ENCODE measurements at regions not wholly inside any gene's neighbourhood (a gene's known extent, or its start where the extent isn't known, plus 50 kb on each side); places are given as distances from the start of the nearest gene placed in this dataset.

- Mint-ChIP-seq H3K4me3 (no peak overlapping the region), H3K4me1 (peaks cover 7% of the 10 kb centered on the region), H3K36me3 (no peaks in the 10 kb centered on the region), H3K27me3 (peaks cover 12% of the 10 kb centered on the region), H3K27ac (no peak overlapping the region), H3K9me3 (no peaks in the 10 kb centered on the region)
- DNase-seq (ENCODE audit: low spot score in 2 of 2) (no peak), ATAC-seq (ENCODE audit: low read depth) (no peak)
Measured at GRCh38 chr22:48496226-48496845, 1331.3 kb downstream of the BRD1 start.

GRCh38 chr22:48495751-48496080 is 1332.0 kb downstream of the BRD1 start:
- Mint-ChIP-seq H3K4me3 (no peak overlapping the region), H3K4me1 (peaks cover 7% of the 10 kb centered on the region), H3K27me3 (peaks cover 12% of the 10 kb centered on the region), H3K9me3 (no peaks in the 10 kb centered on the region), H3K27ac (no peak overlapping the region), H3K36me3 (no peaks in the 10 kb centered on the region)
- no peak for DNase-seq (ENCODE audit: low spot score in 2 of 2)
- no peak for ATAC-seq (ENCODE audit: low read depth)

- no peaks in the 10 kb centered on the region for H3K9me3 Mint-ChIP-seq
- H3K27me3 Mint-ChIP-seq = peaks cover 13% of the 10 kb centered on the region
- no peak for DNase-seq (ENCODE audit: low spot score in 2 of 2)
Measured at GRCh38 chr22:48494968-48495750, 1332.5 kb downstream of the BRD1 start.

GRCh38 chr22:48494256-48494967 is 1333.3 kb downstream of the BRD1 start:
- no peak for ATAC-seq (ENCODE audit: low read depth)
- no peak for DNase-seq (ENCODE audit: low spot score in 2 of 2)
- H3K9me3 Mint-ChIP-seq = no peaks in the 10 kb centered on the region
- no peak overlapping the region for H3K27ac Mint-ChIP-seq
- H3K27me3 Mint-ChIP-seq = peaks cover 13% of the 10 kb centered on the region
- H3K4me3 Mint-ChIP-seq = no peak overlapping the region
- H3K4me1 Mint-ChIP-seq = peaks cover 7% of the 10 kb centered on the region
- H3K36me3 Mint-ChIP-seq = no peaks in the 10 kb centered on the region

More at GRCh38 chr22:48494968-48495750, 1332.5 kb downstream of the BRD1 start:
- ATAC-seq (ENCODE audit: low read depth) = no peak
- no peaks in the 10 kb centered on the region for H3K36me3 Mint-ChIP-seq
- peaks cover 7% of the 10 kb centered on the region for H3K4me1 Mint-ChIP-seq
- H3K4me3 Mint-ChIP-seq = no peak overlapping the region
- H3K27ac Mint-ChIP-seq = no peak overlapping the region

- Mint-ChIP-seq H3K9me3 (no peaks in the 10 kb centered on the region), H3K27ac (no peak overlapping the region), H3K4me3 (no peak overlapping the region), H3K4me1 (peaks cover 7% of the 10 kb centered on the region), H3K36me3 (no peaks in the 10 kb centered on the region), H3K27me3 (peaks cover 13% of the 10 kb centered on the region)
- DNase-seq (ENCODE audit: low spot score in 2 of 2) = no peak
- no peak for ATAC-seq (ENCODE audit: low read depth)
Measured at GRCh38 chr22:48493733-48494132, 1333.9 kb downstream of the BRD1 start.

GRCh38 chr22:48492366-48493320 is 1335.0 kb downstream of the BRD1 start:
- Mint-ChIP-seq H3K4me3 (no peak overlapping the region), H3K9me3 (no peaks in the 10 kb centered on the region), H3K4me1 (peaks cover 7% of the 10 kb centered on the region), H3K36me3 (no peaks in the 10 kb centered on the region), H3K27ac (no peak overlapping the region), H3K27me3 (peaks cover 23% of the 10 kb centered on the region)
- DNase-seq (ENCODE audit: low spot score in 2 of 2) (peak; percentile 35 to 42), ATAC-seq (ENCODE audit: low read depth) (peak; percentile 60)

GRCh38 chr22:48491451-48491941 is 1336.2 kb downstream of the BRD1 start:
- H3K4me1 Mint-ChIP-seq = peaks cover 7% of the 10 kb centered on the region
- H3K36me3 Mint-ChIP-seq = no peaks in the 10 kb centered on the region
- H3K27ac Mint-ChIP-seq = no peak overlapping the region
- no peak for ATAC-seq (ENCODE audit: low read depth)
- no peak for DNase-seq (ENCODE audit: low spot score in 2 of 2)
- H3K27me3 Mint-ChIP-seq = peaks cover 25% of the 10 kb centered on the region
- H3K4me3 Mint-ChIP-seq = no peak overlapping the region
- H3K9me3 Mint-ChIP-seq = no peaks in the 10 kb centered on the region

- no peaks in the 10 kb centered on the region for H3K9me3 Mint-ChIP-seq
- no peaks in the 10 kb centered on the region for H3K36me3 Mint-ChIP-seq
- H3K4me1 Mint-ChIP-seq = peaks cover 7% of the 10 kb centered on the region
- H3K27ac Mint-ChIP-seq = no peak overlapping the region
- no peak overlapping the region for H3K4me3 Mint-ChIP-seq
- peaks cover 22% of the 10 kb centered on the region for H3K27me3 Mint-ChIP-seq
- DNase-seq (ENCODE audit: low spot score in 2 of 2) (no peak), ATAC-seq (ENCODE audit: low read depth) (no peak)
Measured at GRCh38 chr22:48490500-48491411, 1336.9 kb downstream of the BRD1 start.

GRCh38 chr22:48489551-48490499 is 1337.8 kb downstream of the BRD1 start:
- Mint-ChIP-seq H3K27ac (no peak overlapping the region), H3K9me3 (peaks cover under 1% of the 10 kb centered on the region), H3K4me3 (no peak overlapping the region), H3K36me3 (no peaks in the 10 kb centered on the region), H3K27me3 (peaks cover 19% of the 10 kb centered on the region), H3K4me1 (peaks cover 7% of the 10 kb centered on the region)
- no peak for DNase-seq (ENCODE audit: low spot score in 2 of 2)
- no peak for ATAC-seq (ENCODE audit: low read depth)

GRCh38 chr22:48488611-48489511 is 1338.8 kb downstream of the BRD1 start:
- ATAC-seq (ENCODE audit: low read depth) = no peak
- no peak for DNase-seq (ENCODE audit: low spot score in 2 of 2)
- H3K4me1 Mint-ChIP-seq = peaks cover 7% of the 10 kb centered on the region
- peaks cover 16% of the 10 kb centered on the region for H3K27me3 Mint-ChIP-seq
- no peak overlapping the region for H3K4me3 Mint-ChIP-seq
- no peak overlapping the region for H3K27ac Mint-ChIP-seq
- peaks cover 1% of the 10 kb centered on the region for H3K9me3 Mint-ChIP-seq
- H3K36me3 Mint-ChIP-seq = no peaks in the 10 kb centered on the region

GRCh38 chr22:48488149-48488551 is 1339.5 kb downstream of the BRD1 start:
- peaks cover 7% of the 10 kb centered on the region for H3K4me1 Mint-ChIP-seq
- DNase-seq (ENCODE audit: low spot score in 2 of 2) (no peak), ATAC-seq (ENCODE audit: low read depth) (no peak)
- H3K36me3 Mint-ChIP-seq = no peaks in the 10 kb centered on the region
- peaks cover 16% of the 10 kb centered on the region for H3K27me3 Mint-ChIP-seq
- H3K9me3 Mint-ChIP-seq = peaks cover 1% of the 10 kb centered on the region
- H3K4me3 Mint-ChIP-seq = no peak overlapping the region
- H3K27ac Mint-ChIP-seq = no peak overlapping the region
